ENCODE measurements at regions not wholly inside any gene's neighbourhood (a gene's known extent, or its start where the extent isn't known, plus 50 kb on each side); places are given as distances from the start of the nearest gene placed in this dataset.
"Not testable (repeated sequence)": the region's sequence is repeated elsewhere in the genome, so short reads cannot be mapped to it uniquely, and the experiment has no call there.

GRCh38 chr4:153890761-153891160, 101.9 kb upstream of the SFRP2 start:
- no peaks in the 10 kb centered on the region for H3K27me3 ChIP-seq (ENCODE audit: insufficient read depth, low read depth, severe bottlenecking)
- no peaks in the 10 kb centered on the region for H3K9me3 ChIP-seq (ENCODE audit: severe bottlenecking)
- no peaks in the 10 kb centered on the region for H3K36me3 ChIP-seq
- H3K4me3 ChIP-seq (ENCODE audit: low read depth, low read length): no peak overlapping the region
- TF ChIP-seq, protein P1, sequence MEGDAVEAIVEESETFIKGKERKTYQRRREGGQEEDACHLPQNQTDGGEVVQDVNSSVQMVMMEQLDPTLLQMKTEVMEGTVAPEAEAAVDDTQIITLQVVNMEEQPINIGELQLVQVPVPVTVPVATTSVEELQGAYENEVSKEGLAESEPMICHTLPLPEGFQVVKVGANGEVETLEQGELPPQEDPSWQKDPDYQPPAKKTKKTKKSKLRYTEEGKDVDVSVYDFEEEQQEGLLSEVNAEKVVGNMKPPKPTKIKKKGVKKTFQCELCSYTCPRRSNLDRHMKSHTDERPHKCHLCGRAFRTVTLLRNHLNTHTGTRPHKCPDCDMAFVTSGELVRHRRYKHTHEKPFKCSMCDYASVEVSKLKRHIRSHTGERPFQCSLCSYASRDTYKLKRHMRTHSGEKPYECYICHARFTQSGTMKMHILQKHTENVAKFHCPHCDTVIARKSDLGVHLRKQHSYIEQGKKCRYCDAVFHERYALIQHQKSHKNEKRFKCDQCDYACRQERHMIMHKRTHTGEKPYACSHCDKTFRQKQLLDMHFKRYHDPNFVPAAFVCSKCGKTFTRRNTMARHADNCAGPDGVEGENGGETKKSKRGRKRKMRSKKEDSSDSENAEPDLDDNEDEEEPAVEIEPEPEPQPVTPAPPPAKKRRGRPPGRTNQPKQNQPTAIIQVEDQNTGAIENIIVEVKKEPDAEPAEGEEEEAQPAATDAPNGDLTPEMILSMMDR (IDR thresholded peaks at IDR 0.05; ENCODE audit: low read depth, low read length): no peak
- DNase-seq: no peak
- H3K27ac ChIP-seq: no peak overlapping the region

DNA sequence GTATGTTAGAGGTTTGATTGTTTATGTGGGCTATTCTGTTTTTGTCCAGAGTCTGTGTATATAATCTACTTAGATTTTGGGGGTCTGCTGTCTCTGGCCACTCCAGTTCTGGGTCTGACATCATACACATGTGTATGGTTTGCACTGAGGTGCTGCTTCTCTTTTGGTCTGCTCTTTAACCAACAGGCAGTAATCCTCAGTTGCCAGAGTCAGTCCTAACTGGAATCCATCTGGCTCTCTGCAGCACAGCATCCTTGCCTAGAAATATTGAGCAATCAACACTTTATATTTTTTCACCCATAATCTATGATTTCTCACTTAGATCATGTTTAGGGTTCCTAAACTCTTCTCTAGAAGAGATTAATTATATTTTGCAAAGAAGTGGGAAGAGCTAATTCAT, 98.3 kb upstream of the SFRP2 start:
- no peaks in the 10 kb centered on the region for H3K27me3 ChIP-seq (ENCODE audit: insufficient read depth, low read depth, severe bottlenecking)
- peaks cover under 1% of the 10 kb centered on the region for H3K9me3 ChIP-seq (ENCODE audit: severe bottlenecking)
- TF ChIP-seq, protein P1 (IDR thresholded peaks at IDR 0.05; ENCODE audit: low read depth, low read length): no peak
- no peak overlapping the region for H3K4me3 ChIP-seq (ENCODE audit: low read depth, low read length)
- no peaks in the 10 kb centered on the region for H3K36me3 ChIP-seq
- H3K27ac ChIP-seq: no peak overlapping the region
- no peak for DNase-seq

DNA sequence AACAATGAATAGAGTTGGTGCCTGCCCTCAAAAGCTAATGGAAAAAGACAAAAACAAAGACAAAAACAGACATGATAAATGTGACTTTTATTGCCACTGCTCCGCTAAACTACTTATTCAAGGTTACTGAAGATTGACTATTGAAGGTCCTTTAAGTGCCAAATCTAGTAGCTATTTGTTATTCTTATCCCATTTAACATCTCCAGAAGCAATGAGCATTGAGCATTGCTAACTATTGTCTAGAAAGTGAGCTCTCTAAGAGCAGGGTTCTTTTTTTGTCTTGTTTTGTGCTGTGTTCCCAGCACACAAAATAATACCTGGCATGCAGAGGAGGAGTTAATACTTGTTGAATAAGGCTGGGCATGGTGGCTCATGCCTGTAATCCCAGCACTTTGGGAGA, 95.4 kb upstream of the SFRP2 start:
- Histone ChIP-seq H3K36me3 (no peaks in the 10 kb centered on the region), H3K27ac (no peak overlapping the region), H3K9me3 (ENCODE audit: severe bottlenecking) (peaks cover 29% of the 10 kb centered on the region), H3K27me3 (ENCODE audit: insufficient read depth, low read depth, severe bottlenecking) (no peaks in the 10 kb centered on the region), H3K4me3 (ENCODE audit: low read depth, low read length) (no peak overlapping the region)
- TF ChIP-seq, protein P1 (IDR thresholded peaks at IDR 0.05; ENCODE audit: low read depth, low read length): no peak
- DNase-seq: no peak

DNA sequence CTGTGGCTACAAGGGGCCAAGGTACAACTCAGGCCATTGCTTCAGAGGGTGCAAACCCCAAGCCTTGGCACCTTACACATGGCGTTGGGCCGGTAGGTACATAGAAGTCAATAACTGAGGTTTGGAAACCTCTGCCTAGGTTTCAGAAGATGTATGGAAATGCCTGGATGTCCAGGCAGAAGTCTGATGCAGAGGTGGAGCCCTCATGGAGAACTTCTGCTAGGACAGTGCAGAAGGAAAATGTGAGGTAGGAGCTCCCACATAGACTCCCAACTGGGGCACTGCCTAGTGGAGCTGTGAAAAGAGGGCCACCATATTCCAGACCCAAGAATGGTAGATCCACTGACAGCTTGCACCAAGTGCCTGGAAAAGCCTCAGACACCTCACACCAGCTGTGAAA, 92.1 kb upstream of the SFRP2 start:
- TF ChIP-seq, protein P1 (IDR thresholded peaks at IDR 0.05; ENCODE audit: low read depth, low read length): no peak
- H3K27me3 ChIP-seq (ENCODE audit: insufficient read depth, low read depth, severe bottlenecking): no peaks in the 10 kb centered on the region
- no peaks in the 10 kb centered on the region for H3K36me3 ChIP-seq
- H3K9me3 ChIP-seq (ENCODE audit: severe bottlenecking): peaks cover 36% of the 10 kb centered on the region
- no peak for DNase-seq
- H3K27ac ChIP-seq: no peak overlapping the region
- no peak overlapping the region for H3K4me3 ChIP-seq (ENCODE audit: low read depth, low read length)

DNA sequence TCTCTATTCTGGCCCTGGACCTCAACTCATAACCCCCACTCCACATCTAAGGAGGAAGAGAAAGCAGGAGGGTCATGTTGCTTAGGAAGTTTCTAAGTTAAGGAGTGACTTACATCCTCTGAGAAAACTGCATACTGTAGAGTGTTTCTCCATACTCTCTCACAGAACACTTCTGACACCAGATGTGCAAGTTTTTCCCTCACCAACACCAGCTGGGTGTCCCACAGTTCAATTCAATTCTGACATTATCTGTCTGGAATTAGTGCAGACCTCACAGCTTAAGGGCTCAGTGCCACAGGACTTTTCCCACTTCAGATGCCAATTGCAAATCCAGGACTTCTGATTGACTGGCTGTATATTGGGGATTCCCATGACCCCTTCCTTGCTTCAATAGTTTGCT, 89.0 kb upstream of the SFRP2 start:
- TF ChIP-seq, protein P1 (IDR thresholded peaks at IDR 0.05; ENCODE audit: low read depth, low read length): no peak
- Histone ChIP-seq H3K27me3 (ENCODE audit: insufficient read depth, low read depth, severe bottlenecking) (no peaks in the 10 kb centered on the region), H3K36me3 (no peaks in the 10 kb centered on the region), H3K4me3 (ENCODE audit: low read depth, low read length) (no peak overlapping the region), H3K9me3 (ENCODE audit: severe bottlenecking) (peaks cover 36% of the 10 kb centered on the region), H3K27ac (peak overlapping the region; percentile 7; the same call in 1 of the 2 replicates)
- DNase-seq: peak; percentile 35

- Histone ChIP-seq H3K36me3 (no peaks in the 10 kb centered on the region), H3K27ac (peak overlapping the region; percentile 5; the same call in 1 of the 2 replicates), H3K27me3 (ENCODE audit: insufficient read depth, low read depth, severe bottlenecking) (no peaks in the 10 kb centered on the region), H3K4me3 (ENCODE audit: low read depth, low read length) (no peak overlapping the region), H3K9me3 (ENCODE audit: severe bottlenecking) (peaks cover 4% of the 10 kb centered on the region)
- no peak for DNase-seq
- TF ChIP-seq, protein P1 (IDR thresholded peaks at IDR 0.05; ENCODE audit: low read depth, low read length): no peak
Measured at GRCh38 chr4:153873741-153874140, 84.9 kb upstream of the SFRP2 start.

GRCh38 chr4:153866766-153867165, 77.9 kb upstream of the SFRP2 start:
- H3K36me3 ChIP-seq; H3K27ac ChIP-seq; H3K4me3 ChIP-seq (ENCODE audit: low read depth, low read length); DNase-seq; H3K27me3 ChIP-seq (ENCODE audit: insufficient read depth, low read depth, severe bottlenecking): not testable (repeated sequence)
- H3K9me3 ChIP-seq (ENCODE audit: severe bottlenecking): peaks cover 46% of the 10 kb centered on the region

Measured in WERI-Rb-1 (cell line).